Fibroblast of lung (primary cell): ENCODE measurements at regions not wholly inside any gene's neighbourhood (a gene's known extent, or its start where the extent isn't known, plus 50 kb on each side); places are given as distances from the start of the nearest gene placed in this dataset.
A peak's percentile ranks its signal among the peaks of the same experiment; 100 is the strongest.

Experiments
- DNase-seq, 2 donors: peaks; one replicate each; pipeline versions ENCODE4 v3.0.0 to v3.0.0-alpha.2; 2010; ENCODE audit warnings: low read depth in 2 of 2
- H2AFZ ChIP-seq: 2 replicates; pipeline ENCODE4 v1.5.1; 2012; ENCODE audit warnings: low read length, control low read depth, inconsistent platforms
- H3K27ac ChIP-seq: 2 replicates; pipeline ENCODE4 v1.5.1; 2011; ENCODE audit warnings: low read length, control low read depth; ENCODE audit not compliant: insufficient read depth
- H3K27me3 ChIP-seq: 2 replicates; pipeline ENCODE4 v1.5.1; 2011; ENCODE audit warnings: mild to moderate bottlenecking, low read length; ENCODE audit not compliant: control insufficient read depth, insufficient read depth
- H3K36me3 ChIP-seq: 2 replicates; pipeline ENCODE4 v1.5.1; 2011; ENCODE audit warnings: low read length; ENCODE audit not compliant: control insufficient read depth, insufficient read depth
- H3K4me1 ChIP-seq: 2 replicates; pipeline ENCODE4 v1.5.1; 2011; ENCODE audit warnings: low read length; ENCODE audit not compliant: control insufficient read depth, insufficient read depth; ENCODE audit errors: extremely low read depth
- H3K4me2 ChIP-seq: 2 replicates; pipeline ENCODE4 v1.5.1; 2011; ENCODE audit warnings: low read length, control low read depth; ENCODE audit not compliant: insufficient read depth; ENCODE audit errors: extremely low read depth
- H3K4me3 ChIP-seq, 4 experiments: fragments of 200-600 bp in 1 of 4; sonication (generic) in 1 of 4; replicated peaks in 1 of 4; 2 replicates each; pipeline ENCODE4 v1.5.1; 2011 to 2016; ENCODE audit warnings: low read length in 4 of 4, low read depth in 3 of 4, mild to moderate bottlenecking in 3 of 4, control low read depth in 2 of 4, inconsistent platforms in 1 of 4, mixed read lengths in 1 of 4; ENCODE audit not compliant: insufficient read depth in 1 of 4; ENCODE audit errors: control extremely low read depth in 1 of 4
- H3K79me2 ChIP-seq: 2 replicates; pipeline ENCODE4 v1.5.1; 2012; ENCODE audit warnings: mild to moderate bottlenecking, low read length, inconsistent platforms; ENCODE audit not compliant: control insufficient read depth, insufficient read depth
- H3K9ac ChIP-seq: 2 replicates; pipeline ENCODE4 v1.5.1; 2011; ENCODE audit warnings: mild to moderate bottlenecking, low read length, control low read depth; ENCODE audit not compliant: insufficient read depth
- H3K9me3 ChIP-seq: 2 replicates; pipeline ENCODE4 v1.5.1; 2012; ENCODE audit warnings: low read depth, low read length; ENCODE audit not compliant: control insufficient read depth, insufficient read depth
- H4K20me1 ChIP-seq: 2 replicates; pipeline ENCODE4 v1.5.1; 2011; ENCODE audit warnings: low read length; ENCODE audit not compliant: control insufficient read depth, insufficient read depth; ENCODE audit errors: extremely low read depth
- EZH2 ChIP-seq: IDR thresholded peaks from 2 replicates; pipeline ENCODE4 v1.5.1; 2012; ENCODE audit warnings: low read length, control low read depth, mild to moderate bottlenecking; ENCODE audit errors: missing control alignments
- TF ChIP-seq, protein P1 (sequence below), 2 donors: IDR thresholded peaks in 1 of 2; conservative IDR thresholded peaks in 1 of 2; 1 replicate in 1 of 2; 2 replicates in 1 of 2; pipeline ENCODE4 v1.5.1; 2011 to 2012; ENCODE audit warnings: low read length in 2 of 2, control low read depth in 1 of 2, inconsistent platforms in 1 of 2, low read depth in 1 of 2, mild to moderate bottlenecking in 1 of 2

- Histone ChIP-seq H4K20me1 (no peaks in the 10 kb centered on the region), H3K79me2 (no peaks in the 10 kb centered on the region), H3K36me3 (no peaks in the 10 kb centered on the region), H2AFZ (no peak overlapping the region), H3K9ac (no peak overlapping the region), H3K27me3 (peaks cover 2% of the 10 kb centered on the region), H3K27ac (no peak overlapping the region), H3K4me2 (peak overlapping the region; percentile 27), H3K9me3 (no peaks in the 10 kb centered on the region), H3K4me3 (no peak overlapping the region), H3K4me1 (peaks cover 9% of the 10 kb centered on the region)
- TF ChIP-seq EZH2: no peak
- TF ChIP-seq, protein P1, sequence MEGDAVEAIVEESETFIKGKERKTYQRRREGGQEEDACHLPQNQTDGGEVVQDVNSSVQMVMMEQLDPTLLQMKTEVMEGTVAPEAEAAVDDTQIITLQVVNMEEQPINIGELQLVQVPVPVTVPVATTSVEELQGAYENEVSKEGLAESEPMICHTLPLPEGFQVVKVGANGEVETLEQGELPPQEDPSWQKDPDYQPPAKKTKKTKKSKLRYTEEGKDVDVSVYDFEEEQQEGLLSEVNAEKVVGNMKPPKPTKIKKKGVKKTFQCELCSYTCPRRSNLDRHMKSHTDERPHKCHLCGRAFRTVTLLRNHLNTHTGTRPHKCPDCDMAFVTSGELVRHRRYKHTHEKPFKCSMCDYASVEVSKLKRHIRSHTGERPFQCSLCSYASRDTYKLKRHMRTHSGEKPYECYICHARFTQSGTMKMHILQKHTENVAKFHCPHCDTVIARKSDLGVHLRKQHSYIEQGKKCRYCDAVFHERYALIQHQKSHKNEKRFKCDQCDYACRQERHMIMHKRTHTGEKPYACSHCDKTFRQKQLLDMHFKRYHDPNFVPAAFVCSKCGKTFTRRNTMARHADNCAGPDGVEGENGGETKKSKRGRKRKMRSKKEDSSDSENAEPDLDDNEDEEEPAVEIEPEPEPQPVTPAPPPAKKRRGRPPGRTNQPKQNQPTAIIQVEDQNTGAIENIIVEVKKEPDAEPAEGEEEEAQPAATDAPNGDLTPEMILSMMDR (conservative IDR thresholded peaks at IDR 0.05 in 1 of 2, IDR thresholded peaks at IDR 0.05 in 1 of 2; ENCODE audit: low read depth in 1 of 2, low read length in 2 of 2): no peak
- peak in 1 of 2 donors; percentile 13 for DNase-seq
These were observed 58.7 kb upstream of the ACAN start for GRCh38 chr15:88744548-88745020.

DNA sequence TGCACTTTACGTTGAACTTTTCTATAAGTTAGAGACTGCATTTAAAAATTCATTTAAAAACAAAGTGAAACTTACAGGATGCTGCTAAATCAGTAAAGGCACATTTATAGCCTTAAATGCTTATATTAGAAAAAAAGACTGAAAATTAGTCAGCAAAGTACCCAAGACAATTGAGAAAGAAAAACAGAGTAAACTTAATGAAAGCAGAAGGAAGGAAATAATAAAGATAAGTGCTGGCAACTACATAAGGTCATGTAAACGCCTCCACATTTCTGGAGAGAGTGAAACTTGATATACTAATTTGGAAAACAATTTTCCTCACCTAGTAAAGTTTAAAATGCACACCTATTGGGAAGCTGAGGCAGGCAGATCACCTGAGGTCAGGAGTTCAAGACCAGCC is 58.2 kb upstream of the ACAN start:
- DNase-seq: no peak
- H3K27me3 ChIP-seq: peaks cover 2% of the 10 kb centered on the region
- H3K4me2 ChIP-seq: peak overlapping the region; percentile 27

DNA sequence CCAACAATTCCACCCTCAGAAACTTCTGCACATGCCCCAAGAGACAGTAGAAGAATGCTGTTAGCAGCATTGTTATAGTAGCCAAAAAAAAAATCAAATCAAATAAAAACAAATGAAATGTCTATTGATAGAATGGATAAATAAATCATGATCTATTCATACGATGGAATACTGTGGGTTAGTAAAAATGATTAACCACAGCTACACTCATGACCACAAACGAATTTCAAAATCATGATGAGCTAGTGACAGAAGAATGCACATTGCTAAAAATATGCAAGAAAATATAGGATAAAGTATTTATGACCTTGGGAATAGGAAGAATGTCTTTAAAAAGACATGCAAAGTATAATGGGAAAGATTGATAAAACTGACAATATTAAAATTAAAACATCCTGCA is 57.5 kb upstream of the ACAN start:
- Histone ChIP-seq H4K20me1 (no peaks in the 10 kb centered on the region), H3K27me3 (peaks cover 2% of the 10 kb centered on the region), H3K4me1 (peaks cover 9% of the 10 kb centered on the region), H3K4me3 (no peak overlapping the region), H3K9me3 (no peaks in the 10 kb centered on the region), H3K36me3 (no peaks in the 10 kb centered on the region), H2AFZ (no peak overlapping the region), H3K27ac (no peak overlapping the region), H3K79me2 (no peaks in the 10 kb centered on the region), H3K9ac (no peak overlapping the region), H3K4me2 (no peak overlapping the region)
- TF ChIP-seq, protein P1 (conservative IDR thresholded peaks at IDR 0.05 in 1 of 2, IDR thresholded peaks at IDR 0.05 in 1 of 2; ENCODE audit: low read depth in 1 of 2, low read length in 2 of 2): no peak
- no peak for TF ChIP-seq EZH2
- DNase-seq: peak; percentile 59 to 70

More for the DNA sequence above, 58.2 kb upstream of the ACAN start:
- H3K79me2 ChIP-seq: no peaks in the 10 kb centered on the region
- H3K4me3 ChIP-seq: no peak overlapping the region
- H3K36me3 ChIP-seq: no peaks in the 10 kb centered on the region
- no peak overlapping the region for H3K9ac ChIP-seq
- no peaks in the 10 kb centered on the region for H3K9me3 ChIP-seq
- no peaks in the 10 kb centered on the region for H4K20me1 ChIP-seq
- H3K4me1 ChIP-seq: peaks cover 9% of the 10 kb centered on the region
- no peak overlapping the region for H3K27ac ChIP-seq
- TF ChIP-seq, protein P1 (conservative IDR thresholded peaks at IDR 0.05 in 1 of 2, IDR thresholded peaks at IDR 0.05 in 1 of 2; ENCODE audit: low read depth in 1 of 2, low read length in 2 of 2): no peak
- TF ChIP-seq EZH2: no peak
- H2AFZ ChIP-seq: no peak overlapping the region
